ENCODE measurements at regions not wholly inside any gene's neighbourhood (a gene's known extent, or its start where the extent isn't known, plus 50 kb on each side); places are given as distances from the start of the nearest gene placed in this dataset.

DNA sequence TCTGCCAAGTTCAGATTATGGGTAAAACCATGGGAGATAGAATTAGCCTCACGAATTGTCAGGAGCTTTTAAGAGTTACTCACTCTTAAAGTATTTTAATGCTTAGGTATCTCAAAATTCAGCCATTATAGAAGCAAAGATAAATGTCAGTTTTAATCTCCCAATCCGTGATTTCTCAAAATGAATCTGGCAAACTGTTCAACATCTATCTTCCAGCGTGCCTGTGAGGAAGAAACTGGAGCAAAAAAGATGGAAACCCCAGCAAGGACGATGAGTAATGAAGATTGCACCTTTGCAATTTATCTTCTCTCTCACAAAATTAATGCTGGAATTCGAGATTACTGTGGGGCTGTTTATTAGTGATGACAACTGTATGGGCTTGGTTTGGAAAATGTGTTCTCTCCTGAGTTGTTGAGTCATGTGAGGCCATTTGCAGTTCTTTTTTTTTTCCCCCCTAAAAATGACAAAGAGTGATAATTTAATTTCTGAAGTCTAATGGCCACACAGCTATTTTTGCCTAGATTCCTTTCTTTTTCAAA is 70.5 kb downstream of the PYDC2 start:
- Histone ChIP-seq H3K27me3 (no peaks in the 10 kb centered on the region), H3K27ac (no peak overlapping the region), H3K4me3 (no peak overlapping the region), H3K9me3 (no peaks in the 10 kb centered on the region), H3K4me1 (no peaks in the 10 kb centered on the region), H3K36me3 (no peaks in the 10 kb centered on the region)
- no peak for DNase-seq (ENCODE audit: extremely low spot score in 2 of 2)
- intact Hi-C loops (cut with DNase I) = no loop called here
- no peak for TF ChIP-seq POLR2AphosphoS5 (IDR thresholded peaks at IDR 0.05; ENCODE audit: insufficient read depth in 1 of 2, low read depth in 1 of 2)
- TF ChIP-seq POLR2A (IDR thresholded peaks at IDR 0.05) = no peak
- TF ChIP-seq, protein P1, sequence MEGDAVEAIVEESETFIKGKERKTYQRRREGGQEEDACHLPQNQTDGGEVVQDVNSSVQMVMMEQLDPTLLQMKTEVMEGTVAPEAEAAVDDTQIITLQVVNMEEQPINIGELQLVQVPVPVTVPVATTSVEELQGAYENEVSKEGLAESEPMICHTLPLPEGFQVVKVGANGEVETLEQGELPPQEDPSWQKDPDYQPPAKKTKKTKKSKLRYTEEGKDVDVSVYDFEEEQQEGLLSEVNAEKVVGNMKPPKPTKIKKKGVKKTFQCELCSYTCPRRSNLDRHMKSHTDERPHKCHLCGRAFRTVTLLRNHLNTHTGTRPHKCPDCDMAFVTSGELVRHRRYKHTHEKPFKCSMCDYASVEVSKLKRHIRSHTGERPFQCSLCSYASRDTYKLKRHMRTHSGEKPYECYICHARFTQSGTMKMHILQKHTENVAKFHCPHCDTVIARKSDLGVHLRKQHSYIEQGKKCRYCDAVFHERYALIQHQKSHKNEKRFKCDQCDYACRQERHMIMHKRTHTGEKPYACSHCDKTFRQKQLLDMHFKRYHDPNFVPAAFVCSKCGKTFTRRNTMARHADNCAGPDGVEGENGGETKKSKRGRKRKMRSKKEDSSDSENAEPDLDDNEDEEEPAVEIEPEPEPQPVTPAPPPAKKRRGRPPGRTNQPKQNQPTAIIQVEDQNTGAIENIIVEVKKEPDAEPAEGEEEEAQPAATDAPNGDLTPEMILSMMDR (IDR thresholded peaks at IDR 0.05) = no peak

DNA sequence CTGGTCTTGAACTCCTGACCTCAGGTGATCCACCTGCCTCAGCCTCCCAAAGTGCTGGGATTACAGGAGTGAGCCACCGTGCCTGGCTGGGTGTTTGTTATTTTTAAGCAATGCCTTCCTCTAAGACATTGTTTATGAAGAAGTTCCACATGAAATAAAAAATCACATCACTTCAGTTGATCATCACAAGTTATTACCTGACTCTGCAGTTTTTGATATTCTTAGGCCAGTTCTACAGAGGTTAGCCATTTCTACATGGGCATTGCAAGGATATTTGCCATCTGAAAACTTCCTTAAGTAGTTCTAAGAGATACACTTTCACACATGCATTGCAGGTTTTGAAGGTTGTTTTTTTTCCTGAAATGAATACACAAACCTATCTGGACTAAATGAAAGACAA is 82.1 kb downstream of the PYDC2 start:
- TF ChIP-seq, protein P1 (IDR thresholded peaks at IDR 0.05) = no peak
- TF ChIP-seq POLR2A (IDR thresholded peaks at IDR 0.05) (no peak), POLR2AphosphoS5 (IDR thresholded peaks at IDR 0.05; ENCODE audit: insufficient read depth in 1 of 2, low read depth in 1 of 2) (no peak)
- Histone ChIP-seq H3K4me3 (no peak overlapping the region), H3K9me3 (no peaks in the 10 kb centered on the region), H3K4me1 (no peaks in the 10 kb centered on the region), H3K27me3 (no peaks in the 10 kb centered on the region), H3K27ac (no peak overlapping the region), H3K36me3 (no peaks in the 10 kb centered on the region)
- intact Hi-C loops (cut with DNase I) = no loop called here
- no peak for DNase-seq (ENCODE audit: extremely low spot score in 2 of 2)

DNA sequence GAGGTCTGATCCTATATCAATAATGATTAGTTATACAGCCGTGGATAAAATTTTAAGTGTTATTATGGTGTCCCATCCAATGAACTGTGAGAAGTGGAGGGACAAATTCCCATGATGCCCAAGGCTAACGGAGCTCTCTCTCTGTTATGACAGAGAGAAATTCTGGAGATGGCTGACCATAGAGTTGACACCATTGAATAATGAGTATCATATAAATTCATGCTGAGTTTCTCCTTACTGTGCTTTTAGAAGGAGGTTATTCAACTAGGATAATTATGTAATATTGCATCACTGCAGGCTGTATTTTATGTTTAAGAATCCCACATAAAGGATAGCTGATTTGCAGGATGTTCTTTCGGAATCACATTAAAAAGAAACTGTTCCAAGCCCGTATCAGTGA is 82.9 kb downstream of the PYDC2 start:
- intact Hi-C loops (cut with DNase I) = no loop called here
- Histone ChIP-seq H3K9me3 (no peaks in the 10 kb centered on the region), H3K27me3 (no peaks in the 10 kb centered on the region), H3K27ac (no peak overlapping the region), H3K4me1 (no peaks in the 10 kb centered on the region), H3K36me3 (no peaks in the 10 kb centered on the region), H3K4me3 (no peak overlapping the region)
- DNase-seq (ENCODE audit: extremely low spot score in 2 of 2) = no peak
- no peak for TF ChIP-seq POLR2AphosphoS5 (IDR thresholded peaks at IDR 0.05; ENCODE audit: insufficient read depth in 1 of 2, low read depth in 1 of 2)
- TF ChIP-seq, protein P1 (IDR thresholded peaks at IDR 0.05) = no peak
- TF ChIP-seq POLR2A (IDR thresholded peaks at IDR 0.05) = no peak

DNA sequence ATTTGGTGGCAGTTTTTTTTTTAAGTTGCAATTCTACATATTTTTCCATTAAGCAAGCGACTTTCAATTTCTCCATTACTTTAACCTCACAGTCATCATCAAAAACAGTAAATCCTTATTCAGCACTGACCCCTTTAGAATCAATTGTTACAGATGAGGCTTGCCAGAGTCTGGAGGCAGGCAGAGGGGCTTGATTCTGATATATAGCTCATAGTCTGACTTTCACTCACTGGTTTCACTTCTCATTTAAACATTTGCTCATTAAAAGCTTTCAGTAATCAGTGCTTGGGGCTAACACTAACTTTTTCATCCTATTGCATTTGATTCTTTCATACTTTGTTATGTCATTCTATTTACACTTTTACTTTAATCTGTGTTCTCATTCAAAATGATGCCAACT is 88.4 kb downstream of the PYDC2 start:
- Histone ChIP-seq H3K27ac (no peak overlapping the region), H3K4me3 (no peak overlapping the region), H3K27me3 (no peaks in the 10 kb centered on the region), H3K9me3 (no peaks in the 10 kb centered on the region), H3K4me1 (no peaks in the 10 kb centered on the region), H3K36me3 (no peaks in the 10 kb centered on the region)
- no peak for DNase-seq (ENCODE audit: extremely low spot score in 2 of 2)
- intact Hi-C loops (cut with DNase I) = no loop called here
- TF ChIP-seq POLR2AphosphoS5 (IDR thresholded peaks at IDR 0.05; ENCODE audit: insufficient read depth in 1 of 2, low read depth in 1 of 2) = no peak
- TF ChIP-seq, protein P1 (IDR thresholded peaks at IDR 0.05) = no peak
- TF ChIP-seq POLR2A (IDR thresholded peaks at IDR 0.05) = no peak

DNA sequence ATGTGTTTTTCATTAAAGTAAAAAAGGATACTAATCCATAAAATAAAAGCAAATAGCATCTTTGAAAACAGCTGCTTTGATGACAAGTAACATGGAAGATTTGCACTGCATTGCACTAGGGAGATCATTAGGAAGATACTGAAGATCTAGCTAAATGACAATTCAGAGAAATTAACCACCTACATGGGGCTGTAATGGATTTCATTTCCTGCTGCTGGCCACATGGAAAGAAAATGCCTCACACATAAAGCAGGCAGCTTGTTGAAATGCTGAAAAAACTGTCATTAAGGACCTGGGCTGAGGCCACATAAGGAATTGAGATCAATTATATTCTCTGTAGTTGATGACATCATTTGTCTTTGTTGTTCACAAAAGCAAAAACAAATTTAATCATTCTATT is 94.1 kb downstream of the PYDC2 start:
- no peak for DNase-seq (ENCODE audit: extremely low spot score in 2 of 2)
- intact Hi-C loops (cut with DNase I) = no loop called here
- Histone ChIP-seq H3K4me1 (no peaks in the 10 kb centered on the region), H3K4me3 (no peak overlapping the region), H3K27ac (no peak overlapping the region), H3K27me3 (no peaks in the 10 kb centered on the region), H3K9me3 (no peaks in the 10 kb centered on the region), H3K36me3 (no peaks in the 10 kb centered on the region)
- TF ChIP-seq, protein P1 (IDR thresholded peaks at IDR 0.05) = no peak
- TF ChIP-seq POLR2AphosphoS5 (IDR thresholded peaks at IDR 0.05; ENCODE audit: insufficient read depth in 1 of 2, low read depth in 1 of 2) (no peak), POLR2A (IDR thresholded peaks at IDR 0.05) (no peak)

Measured in vagina (tissue), 2 donors.